ENCODE measurements at regions not wholly inside any gene's neighbourhood (a gene's known extent, or its start where the extent isn't known, plus 50 kb on each side); places are given as distances from the start of the nearest gene placed in this dataset.
"Not testable (repeated sequence)": the region's sequence is repeated elsewhere in the genome, so short reads cannot be mapped to it uniquely, and the experiment has no call there.

GRCh38 chr1:100820195-100820594, 74.4 kb downstream of the EXTL2 start:
- not testable (repeated sequence) for H3K36me3 Mint-ChIP-seq

GRCh38 chr1:100821919-100822318, 72.7 kb downstream of the EXTL2 start:
- DNase-seq; H3K4me3 Mint-ChIP-seq; CTCF ChIA-PET; H3K27ac Mint-ChIP-seq; H3K9me3 Mint-ChIP-seq (ENCODE audit: low read depth); H3K36me3 Mint-ChIP-seq; ATAC-seq; H3K4me1 Mint-ChIP-seq: not testable (repeated sequence)
- H3K27me3 Mint-ChIP-seq = peaks cover 13% of the 10 kb centered on the region

More at GRCh38 chr1:100820195-100820594, 74.4 kb downstream of the EXTL2 start:
- H3K4me3 Mint-ChIP-seq; ATAC-seq; CTCF ChIA-PET; H3K9me3 Mint-ChIP-seq (ENCODE audit: low read depth); H3K4me1 Mint-ChIP-seq; DNase-seq; H3K27ac Mint-ChIP-seq: not testable (repeated sequence)
- H3K27me3 Mint-ChIP-seq = peaks cover 13% of the 10 kb centered on the region

Data from activated CD8-positive, alpha-beta memory T cell treated with anti-CD3 and anti-CD28 coated beads, Interleukin-2, amount 10 ng/mL, durations not matched to agents 7 days and 5 days (primary cell).